ENCODE measurements at regions not wholly inside any gene's neighbourhood (a gene's known extent, or its start where the extent isn't known, plus 50 kb on each side); places are given as distances from the start of the nearest gene placed in this dataset.

DNA sequence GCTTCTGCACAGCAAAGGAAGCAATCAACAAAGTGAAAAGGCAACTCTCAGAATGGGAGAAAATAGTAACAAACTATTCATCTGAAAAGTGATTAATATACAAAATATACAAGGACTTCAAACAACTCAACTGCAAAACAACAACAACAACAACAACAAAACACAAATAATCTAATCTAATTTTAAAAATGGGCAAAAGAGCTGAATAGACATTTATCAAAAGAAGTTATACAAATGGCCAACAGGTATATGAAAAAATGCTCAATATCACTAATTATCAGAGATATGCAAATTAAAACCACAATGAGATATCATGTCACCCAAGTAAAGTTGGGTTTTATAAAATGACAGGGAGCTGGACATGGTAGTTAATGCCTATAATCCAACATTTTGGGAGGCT lies 602.8 kb upstream of the DIAPH2 start:
- TF ChIP-seq, protein P1, sequence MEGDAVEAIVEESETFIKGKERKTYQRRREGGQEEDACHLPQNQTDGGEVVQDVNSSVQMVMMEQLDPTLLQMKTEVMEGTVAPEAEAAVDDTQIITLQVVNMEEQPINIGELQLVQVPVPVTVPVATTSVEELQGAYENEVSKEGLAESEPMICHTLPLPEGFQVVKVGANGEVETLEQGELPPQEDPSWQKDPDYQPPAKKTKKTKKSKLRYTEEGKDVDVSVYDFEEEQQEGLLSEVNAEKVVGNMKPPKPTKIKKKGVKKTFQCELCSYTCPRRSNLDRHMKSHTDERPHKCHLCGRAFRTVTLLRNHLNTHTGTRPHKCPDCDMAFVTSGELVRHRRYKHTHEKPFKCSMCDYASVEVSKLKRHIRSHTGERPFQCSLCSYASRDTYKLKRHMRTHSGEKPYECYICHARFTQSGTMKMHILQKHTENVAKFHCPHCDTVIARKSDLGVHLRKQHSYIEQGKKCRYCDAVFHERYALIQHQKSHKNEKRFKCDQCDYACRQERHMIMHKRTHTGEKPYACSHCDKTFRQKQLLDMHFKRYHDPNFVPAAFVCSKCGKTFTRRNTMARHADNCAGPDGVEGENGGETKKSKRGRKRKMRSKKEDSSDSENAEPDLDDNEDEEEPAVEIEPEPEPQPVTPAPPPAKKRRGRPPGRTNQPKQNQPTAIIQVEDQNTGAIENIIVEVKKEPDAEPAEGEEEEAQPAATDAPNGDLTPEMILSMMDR (IDR thresholded peaks at IDR 0.05; ENCODE audit: low read depth, low read length) = no peak
- no peak for TF ChIP-seq POLR2A (IDR thresholded peaks at IDR 0.05; ENCODE audit: extremely low read depth, insufficient read length)
- TF ChIP-seq MYC (IDR thresholded peaks at IDR 0.05; ENCODE audit: low read depth, low read length) = no peak
- TF ChIP-seq, protein P2, sequence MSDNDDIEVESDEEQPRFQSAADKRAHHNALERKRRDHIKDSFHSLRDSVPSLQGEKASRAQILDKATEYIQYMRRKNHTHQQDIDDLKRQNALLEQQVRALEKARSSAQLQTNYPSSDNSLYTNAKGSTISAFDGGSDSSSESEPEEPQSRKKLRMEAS (IDR thresholded peaks at IDR 0.05; ENCODE audit: low read depth, low read length) = no peak

Data from NB4 (cell line).